Esophagus muscularis mucosa (tissue), 4 donors: ENCODE measurements at regions not wholly inside any gene's neighbourhood (a gene's known extent, or its start where the extent isn't known, plus 50 kb on each side); places are given as distances from the start of the nearest gene placed in this dataset.

Experiments
- DNase-seq: peaks from one replicate; pipeline ENCODE4 v3.0.0-alpha.2; 2017; ENCODE audit errors: extremely low spot score
- H3K27ac ChIP-seq, 4 donors: fragments of 200-600 bp; sonication (generic); replicated peaks in 1 of 4; 1 replicate in 3 of 4; 2 replicates in 1 of 4; pipeline ENCODE4 v1.5.1; 2016 to 2019; ENCODE audit warnings: mild to moderate bottlenecking in 1 of 4
- H3K27me3 ChIP-seq, 4 donors: fragments of 200-600 bp; sonication (generic); one replicate each; pipeline versions ENCODE4 v1.5.1 to v1.6.0; 2016 to 2019
- H3K36me3 ChIP-seq, 4 donors: fragments of 200-600 bp; sonication (generic); one replicate each; pipeline ENCODE4 v1.5.1; 2016 to 2019
- H3K4me1 ChIP-seq, 4 donors: fragments of 200-600 bp; sonication (generic); one replicate each; pipeline ENCODE4 v1.5.1; 2016 to 2019
- H3K4me3 ChIP-seq, 4 donors: fragments of 200-600 bp; sonication (generic); 1 replicate in 2 of 4; 2 replicates in 2 of 4; pipeline ENCODE4 v1.5.1; 2016 to 2019; ENCODE audit warnings: mild to moderate bottlenecking in 4 of 4, moderate library complexity in 1 of 4
- H3K9me3 ChIP-seq, 4 donors: fragments of 200-600 bp; sonication (generic); 1 replicate in 3 of 4; 2 replicates in 1 of 4; pipeline ENCODE4 v1.5.1; 2016 to 2019
- EP300 ChIP-seq: sonication (generic); formaldehyde crosslinking; IDR thresholded peaks from one replicate; pipeline ENCODE4 v1.6.1; 2017; ENCODE audit warnings: antibody characterized with exemption
- POLR2A ChIP-seq: fragments of 450-650 bp; IDR thresholded peaks from one replicate; pipeline ENCODE4 v1.6.1; 2017; ENCODE audit warnings: antibody characterized with exemption, moderate library complexity, mild to moderate bottlenecking, low read depth
- POLR2AphosphoS5 ChIP-seq, 2 donors: sonication (generic); formaldehyde crosslinking; IDR thresholded peaks; one replicate each; pipeline ENCODE4 v1.6.1; 2017; ENCODE audit warnings: antibody characterized with exemption in 2 of 2
- WGBS: methylation state at CpG from one replicate; pipeline ENCODE4 v1.1.5; 2018; 5-methylcytosine and 5-hydroxymethylcytosine counted together
- intact Hi-C: fragments of 100-400 bp; cut with DNase I; formaldehyde crosslinking; loops from one replicate; pipeline ENCODE4 v1.15.1; 2023
- TF ChIP-seq, protein P1 (sequence below), 3 experiments: fragments of 200-600 bp in 2 of 3; fragments of 450-650 bp in 1 of 3; sonication (generic) in 2 of 3; IDR thresholded peaks; one replicate each; pipeline ENCODE4 v1.5.1; 2017 to 2019; ENCODE audit warnings: antibody characterized with exemption in 3 of 3, mild to moderate bottlenecking in 2 of 3, moderate library complexity in 1 of 3

DNA sequence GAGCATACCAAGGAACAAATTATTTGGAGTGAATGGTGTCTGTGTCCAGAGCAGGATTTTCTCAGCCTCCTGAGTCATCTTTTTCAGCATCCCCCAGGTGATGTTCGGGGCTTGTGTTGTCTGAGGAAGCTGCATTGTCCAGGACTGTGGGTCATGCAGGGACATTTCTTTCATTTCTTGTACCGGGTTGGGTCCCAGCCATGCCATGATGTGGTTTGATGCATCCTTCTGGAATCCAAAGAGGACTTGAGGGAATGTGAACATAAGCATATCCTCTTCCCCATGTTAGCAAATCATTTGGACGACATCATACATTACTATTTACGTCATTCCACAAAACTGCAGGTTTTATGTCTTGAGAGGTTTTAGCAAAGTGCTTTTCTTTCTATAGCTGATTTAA lies 797.8 kb downstream of the CCDC85A start:
- DNase-seq: no peak
- TF ChIP-seq POLR2A (no peak), POLR2AphosphoS5 (IDR thresholded peaks at IDR 0.05) (no peak), EP300 (no peak)
- TF ChIP-seq, protein P1, sequence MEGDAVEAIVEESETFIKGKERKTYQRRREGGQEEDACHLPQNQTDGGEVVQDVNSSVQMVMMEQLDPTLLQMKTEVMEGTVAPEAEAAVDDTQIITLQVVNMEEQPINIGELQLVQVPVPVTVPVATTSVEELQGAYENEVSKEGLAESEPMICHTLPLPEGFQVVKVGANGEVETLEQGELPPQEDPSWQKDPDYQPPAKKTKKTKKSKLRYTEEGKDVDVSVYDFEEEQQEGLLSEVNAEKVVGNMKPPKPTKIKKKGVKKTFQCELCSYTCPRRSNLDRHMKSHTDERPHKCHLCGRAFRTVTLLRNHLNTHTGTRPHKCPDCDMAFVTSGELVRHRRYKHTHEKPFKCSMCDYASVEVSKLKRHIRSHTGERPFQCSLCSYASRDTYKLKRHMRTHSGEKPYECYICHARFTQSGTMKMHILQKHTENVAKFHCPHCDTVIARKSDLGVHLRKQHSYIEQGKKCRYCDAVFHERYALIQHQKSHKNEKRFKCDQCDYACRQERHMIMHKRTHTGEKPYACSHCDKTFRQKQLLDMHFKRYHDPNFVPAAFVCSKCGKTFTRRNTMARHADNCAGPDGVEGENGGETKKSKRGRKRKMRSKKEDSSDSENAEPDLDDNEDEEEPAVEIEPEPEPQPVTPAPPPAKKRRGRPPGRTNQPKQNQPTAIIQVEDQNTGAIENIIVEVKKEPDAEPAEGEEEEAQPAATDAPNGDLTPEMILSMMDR (IDR thresholded peaks at IDR 0.05): no peak
- Histone ChIP-seq H3K27ac (no peak overlapping the region), H3K9me3 (peaks cover 0 to 12% (median 3%) of the 10 kb centered on the region in 4 donors), H3K36me3 (no peaks in the 10 kb centered on the region), H3K4me3 (no peak overlapping the region), H3K27me3 (no peaks in the 10 kb centered on the region), H3K4me1 (no peaks in the 10 kb centered on the region)
- WGBS: 83% methylated on average over 4 of the region's 4 CpGs
- intact Hi-C loops: no loop called here

DNA sequence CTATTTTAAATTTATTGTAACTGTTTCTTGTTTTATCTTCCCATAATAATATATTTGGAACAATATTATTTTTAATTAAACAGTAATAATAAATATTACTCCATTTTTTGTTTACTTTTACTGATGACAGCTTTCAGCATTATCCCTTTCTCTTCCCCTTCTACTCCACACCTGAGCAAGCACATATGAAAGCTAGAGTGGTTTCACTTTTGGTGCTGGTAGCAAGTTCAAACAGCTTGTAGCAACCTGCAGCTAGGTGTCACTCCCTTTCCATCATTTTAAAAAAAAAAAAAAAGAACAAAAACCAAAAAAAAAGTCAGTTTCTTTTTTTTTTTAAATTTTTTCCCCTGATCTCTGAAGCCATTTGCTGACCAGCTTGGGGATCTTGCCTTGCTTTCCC lies 801.8 kb downstream of the CCDC85A start:
- TF ChIP-seq, protein P1 (IDR thresholded peaks at IDR 0.05): no peak
- TF ChIP-seq EP300 (no peak), POLR2AphosphoS5 (IDR thresholded peaks at IDR 0.05) (no peak), POLR2A (no peak)
- Histone ChIP-seq H3K4me3 (no peak overlapping the region), H3K27ac (no peak overlapping the region), H3K27me3 (no peaks in the 10 kb centered on the region), H3K4me1 (no peaks in the 10 kb centered on the region), H3K9me3 (peaks cover 0 to 9% (median 0%) of the 10 kb centered on the region in 4 donors), H3K36me3 (no peaks in the 10 kb centered on the region)
- no peak for DNase-seq
- intact Hi-C loops: no loop called here

DNA sequence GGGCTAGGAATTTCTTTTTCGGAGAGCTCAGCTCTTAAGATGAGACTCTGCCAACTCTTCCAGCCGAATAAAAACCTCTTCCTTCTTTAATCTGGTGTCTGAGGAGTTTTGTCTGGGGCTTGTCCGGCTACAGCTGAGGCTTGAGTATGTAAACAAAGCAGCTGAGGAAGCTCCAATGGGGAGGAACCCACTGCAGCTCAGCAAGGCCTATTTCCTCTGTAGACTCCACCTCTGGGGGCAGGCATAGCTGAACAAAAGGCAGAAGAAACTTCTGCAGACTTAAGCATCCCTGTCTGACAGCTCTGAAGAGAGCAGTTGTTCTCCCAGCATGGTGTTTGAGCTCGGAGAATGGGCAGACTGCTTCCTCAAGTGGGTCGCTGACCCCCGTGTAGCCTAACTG lies 838.7 kb downstream of the CCDC85A start:
- H3K4me3 ChIP-seq: no peak overlapping the region
- H3K27ac ChIP-seq: no peak overlapping the region
- intact Hi-C loops: no loop called here
- DNase-seq: no peak
- H3K36me3 ChIP-seq: no peaks in the 10 kb centered on the region
- TF ChIP-seq EP300 (no peak), POLR2A (no peak), POLR2AphosphoS5 (IDR thresholded peaks at IDR 0.05) (no peak)
- TF ChIP-seq, protein P1 (IDR thresholded peaks at IDR 0.05): no peak
- peaks cover 0 to 4% (median 0%) of the 10 kb centered on the region in 4 donors for H3K9me3 ChIP-seq
- H3K4me1 ChIP-seq: no peaks in the 10 kb centered on the region
- H3K27me3 ChIP-seq: no peaks in the 10 kb centered on the region
- 57% methylated on average over 6 of the region's 6 CpGs for WGBS

DNA sequence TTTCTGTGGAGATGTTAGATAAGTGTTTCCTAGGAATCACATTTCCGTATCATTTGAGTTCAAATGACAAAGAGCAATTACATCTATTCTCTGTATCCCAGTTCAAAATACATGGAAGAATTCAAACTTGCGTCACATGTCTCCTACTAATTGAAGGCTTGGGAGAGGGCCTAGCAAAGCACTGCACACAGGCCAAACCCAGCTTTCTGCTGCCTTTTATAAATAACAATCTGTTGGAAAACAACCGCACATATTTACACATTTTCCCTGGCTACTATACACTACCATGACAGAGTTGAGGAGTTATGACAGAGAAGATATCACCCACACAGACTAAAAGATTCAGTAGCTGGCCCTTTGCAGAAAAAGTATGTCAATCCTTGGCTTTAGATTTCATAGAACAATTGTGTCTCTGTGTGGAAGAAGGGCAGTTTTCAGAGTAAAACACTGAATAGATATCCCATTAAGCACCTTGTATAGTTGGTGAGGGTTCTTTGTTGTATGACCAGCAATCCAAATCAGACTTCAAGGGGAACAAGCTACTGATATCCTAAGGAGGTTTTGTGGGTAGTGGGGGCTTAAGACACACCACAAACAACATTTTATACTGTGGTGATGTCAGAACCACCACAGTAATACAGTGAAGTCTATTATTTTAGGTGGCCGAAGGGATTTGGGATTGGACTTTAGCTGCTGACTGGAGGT lies 861.3 kb downstream of the CCDC85A start:
- no peaks in the 10 kb centered on the region for H3K36me3 ChIP-seq
- H3K4me3 ChIP-seq: no peak overlapping the region
- no peak overlapping the region for H3K27ac ChIP-seq
- no peaks in the 10 kb centered on the region for H3K27me3 ChIP-seq
- TF ChIP-seq POLR2A (no peak), POLR2AphosphoS5 (IDR thresholded peaks at IDR 0.05) (no peak)
- TF ChIP-seq, protein P1 (IDR thresholded peaks at IDR 0.05): no peak
- DNase-seq: no peak
- WGBS: 84% methylated on average over 4 of the region's 4 CpGs
- H3K4me1 ChIP-seq: no peaks in the 10 kb centered on the region
- H3K9me3 ChIP-seq: no peaks in the 10 kb centered on the region
- intact Hi-C loops: no loop called here

DNA sequence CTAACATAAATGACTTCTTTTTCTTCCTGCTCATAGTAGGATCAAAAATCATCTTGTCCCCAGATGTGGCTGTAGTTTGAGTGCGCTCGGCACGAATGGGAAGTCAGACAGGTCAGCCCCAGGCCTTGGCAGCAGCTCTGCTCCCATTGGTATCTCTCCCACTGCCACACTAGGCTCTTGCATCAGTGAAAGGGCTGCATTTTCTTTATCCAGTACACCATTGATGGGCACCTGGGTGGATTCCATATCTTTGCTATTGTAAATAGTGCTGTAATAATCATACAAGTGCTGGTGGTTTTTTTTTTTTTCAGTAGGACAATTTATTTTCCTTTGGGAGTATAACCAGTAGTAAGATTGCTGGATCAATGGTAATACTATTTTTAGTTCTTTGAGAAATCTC lies 865.5 kb downstream of the CCDC85A start:
- Histone ChIP-seq H3K27ac (no peak overlapping the region), H3K9me3 (no peaks in the 10 kb centered on the region), H3K4me3 (no peak overlapping the region), H3K4me1 (no peaks in the 10 kb centered on the region), H3K36me3 (no peaks in the 10 kb centered on the region), H3K27me3 (no peaks in the 10 kb centered on the region)
- intact Hi-C loops: no loop called here
- no peak for TF ChIP-seq EP300
- TF ChIP-seq POLR2AphosphoS5 (IDR thresholded peaks at IDR 0.05): no peak
- no peak for TF ChIP-seq POLR2A
- TF ChIP-seq, protein P1 (IDR thresholded peaks at IDR 0.05): no peak
- WGBS: 92% methylated on average over 3 of the region's 3 CpGs
- DNase-seq: no peak
